HG03060 (cell line): ENCODE measurements at regions not wholly inside any gene's neighbourhood (a gene's known extent, or its start where the extent isn't known, plus 50 kb on each side); places are given as distances from the start of the nearest gene placed in this dataset.
"Not testable (repeated sequence)": the region's sequence is repeated elsewhere in the genome, so short reads cannot be mapped to it uniquely, and the experiment has no call there.

ENCODE experiments used
- ATAC-seq: cut with Tn5 transposase; IDR thresholded peaks from one replicate; pipeline ENCODE4 v1.9.1; 2021; ENCODE audit warnings: low read depth, moderate number of reproducible peaks; ENCODE audit not compliant: unreplicated experiment

GRCh38 chr3:115204475-115204874, 57.4 kb upstream of the ZBTB20 start:
- no peak for ATAC-seq

GRCh38 chr3:115208066-115208750, 61.1 kb upstream of the ZBTB20 start:
- ATAC-seq, result no peak

- ATAC-seq, result no peak
These were observed 64.9 kb upstream of the ZBTB20 start for GRCh38 chr3:115211810-115212492.

- no peak for ATAC-seq
These were observed 65.5 kb upstream of the ZBTB20 start for GRCh38 chr3:115212615-115213014.

- not testable (repeated sequence) for ATAC-seq
These were observed 66.0 kb upstream of the ZBTB20 start for GRCh38 chr3:115213052-115213451.

GRCh38 chr3:115217292-115217677, 70.2 kb upstream of the ZBTB20 start:
- no peak for ATAC-seq

GRCh38 chr3:115217678-115218451, 70.8 kb upstream of the ZBTB20 start:
- ATAC-seq, result no peak

- no peak for ATAC-seq
These were observed 71.8 kb upstream of the ZBTB20 start for GRCh38 chr3:115218859-115219258.

GRCh38 chr3:115224687-115225086, 77.6 kb upstream of the ZBTB20 start:
- no peak for ATAC-seq

- ATAC-seq, result no peak
These were observed 79.9 kb upstream of the ZBTB20 start for GRCh38 chr3:115226844-115227445.

- ATAC-seq, result no peak
These were observed 80.4 kb upstream of the ZBTB20 start for GRCh38 chr3:115227461-115227860.

GRCh38 chr3:115228266-115228665, 81.2 kb upstream of the ZBTB20 start:
- no peak for ATAC-seq

GRCh38 chr3:115232167-115232566, 85.1 kb upstream of the ZBTB20 start:
- ATAC-seq, result no peak

GRCh38 chr3:115233021-115233420, 85.9 kb upstream of the ZBTB20 start:
- no peak for ATAC-seq

- no peak for ATAC-seq
These were observed 89.4 kb upstream of the ZBTB20 start for GRCh38 chr3:115236496-115236895.

GRCh38 chr3:115239717-115240116, 92.6 kb upstream of the ZBTB20 start:
- no peak for ATAC-seq

- ATAC-seq, result no peak
These were observed 97.3 kb upstream of the ZBTB20 start for GRCh38 chr3:115244350-115244749.

- no peak for ATAC-seq
These were observed 98.3 kb upstream of the ZBTB20 start for GRCh38 chr3:115245438-115245837.

GRCh38 chr3:115245899-115246298, 98.8 kb upstream of the ZBTB20 start:
- ATAC-seq, result no peak

GRCh38 chr3:115246461-115247020, 99.5 kb upstream of the ZBTB20 start:
- no peak for ATAC-seq

GRCh38 chr3:115248274-115248673, 101.2 kb upstream of the ZBTB20 start:
- ATAC-seq, result no peak
